Activated naive CD8-positive, alpha-beta T cell treated with anti-CD3 and anti-CD28 coated beads for 36 hours (primary cell): ENCODE measurements at regions not wholly inside any gene's neighbourhood (a gene's known extent, or its start where the extent isn't known, plus 50 kb on each side); places are given as distances from the start of the nearest gene placed in this dataset.

Source experiments
- DNase-seq: peaks from one replicate; pipeline ENCODE4 v3.0.0; 2021
- H3K27ac Mint-ChIP-seq: one replicate; pipeline ENCODE4 v1.8.0; 2022; ENCODE audit warnings: mild to moderate bottlenecking, moderate library complexity, mixed read lengths
- H3K27me3 Mint-ChIP-seq: one replicate; pipeline ENCODE4 v1.8.0; 2022; ENCODE audit warnings: mild to moderate bottlenecking, mixed read lengths
- H3K36me3 Mint-ChIP-seq: one replicate; pipeline ENCODE4 v1.8.0; 2021; ENCODE audit warnings: mild to moderate bottlenecking, mixed read lengths
- H3K4me1 Mint-ChIP-seq: one replicate; pipeline ENCODE4 v1.8.0; 2021; ENCODE audit warnings: mixed read lengths
- H3K4me3 Mint-ChIP-seq: one replicate; pipeline ENCODE4 v1.8.0; 2022; ENCODE audit warnings: mild to moderate bottlenecking, moderate library complexity, mixed read lengths
- H3K9me3 Mint-ChIP-seq: one replicate; pipeline ENCODE4 v1.8.0; 2022; ENCODE audit warnings: mixed read lengths

GRCh38 chr16:82329504-82330192 lies 159.6 kb upstream of the MPHOSPH6 start:
- H3K27me3 Mint-ChIP-seq: peaks cover 3% of the 10 kb centered on the region
- peaks cover 3% of the 10 kb centered on the region for H3K36me3 Mint-ChIP-seq
- no peaks in the 10 kb centered on the region for H3K4me1 Mint-ChIP-seq
- H3K9me3 Mint-ChIP-seq: no peaks in the 10 kb centered on the region
- no peak overlapping the region for H3K4me3 Mint-ChIP-seq
- DNase-seq: no peak
- H3K27ac Mint-ChIP-seq: no peak overlapping the region

DNA sequence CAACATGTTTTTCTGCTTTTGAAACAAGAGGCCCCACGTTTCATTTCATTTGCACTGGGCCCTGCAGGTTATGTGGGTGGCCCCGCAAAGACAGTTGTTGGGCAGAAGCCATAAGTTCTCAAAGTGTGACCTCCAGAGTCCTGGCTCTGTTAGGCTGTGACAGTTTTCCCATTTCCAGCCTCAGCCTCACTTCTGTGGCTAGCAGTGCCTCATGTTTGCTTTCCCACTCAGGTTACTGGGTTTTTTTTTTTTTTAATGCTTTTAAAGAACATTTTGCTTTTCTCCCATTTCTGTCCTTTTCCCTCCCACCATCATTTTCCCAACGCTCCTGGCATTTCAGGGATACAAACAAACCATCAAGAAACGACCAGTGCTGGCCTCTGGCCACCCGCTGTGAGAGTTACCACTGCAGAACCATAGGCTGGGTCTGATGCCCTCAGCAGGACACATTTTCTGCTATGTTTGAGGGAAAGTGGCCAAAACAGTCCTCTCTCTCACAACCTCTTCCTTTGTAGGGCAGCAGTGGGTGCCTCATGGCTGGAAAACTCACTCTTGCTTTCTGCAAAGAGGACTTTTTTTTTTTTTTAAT lies 159.0 kb upstream of the MPHOSPH6 start:
- no peak overlapping the region for H3K27ac Mint-ChIP-seq
- H3K27me3 Mint-ChIP-seq: peaks cover 3% of the 10 kb centered on the region
- H3K4me1 Mint-ChIP-seq: no peaks in the 10 kb centered on the region
- peaks cover 6% of the 10 kb centered on the region for H3K9me3 Mint-ChIP-seq
- DNase-seq: no peak
- no peak overlapping the region for H3K4me3 Mint-ChIP-seq
- H3K36me3 Mint-ChIP-seq: peaks cover 3% of the 10 kb centered on the region

GRCh38 chr16:82323171-82323570 lies 153.1 kb upstream of the MPHOSPH6 start:
- no peak for DNase-seq
- H3K36me3 Mint-ChIP-seq: peaks cover 3% of the 10 kb centered on the region

DNA sequence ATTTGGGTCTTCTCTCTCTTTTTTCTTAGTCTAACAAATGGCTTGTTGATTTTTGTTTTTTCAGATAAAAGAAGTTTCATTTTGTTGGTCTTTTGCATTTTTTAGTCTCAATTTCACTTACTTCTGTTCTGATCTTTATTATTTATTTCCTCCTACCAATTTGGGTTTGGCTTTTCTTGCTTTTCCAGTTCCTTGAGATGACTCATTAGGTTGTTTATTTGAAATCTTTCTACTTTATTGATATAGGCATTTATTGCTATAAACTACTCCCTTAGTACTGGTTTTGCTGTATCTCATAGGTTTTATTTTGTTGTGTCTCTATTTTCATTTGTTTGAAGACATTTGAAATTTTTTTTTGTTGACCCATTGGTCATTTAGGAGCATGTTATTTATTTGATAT lies 152.2 kb upstream of the MPHOSPH6 start:
- Mint-ChIP-seq H3K27me3 (peaks cover 3% of the 10 kb centered on the region), H3K36me3 (peaks cover 3% of the 10 kb centered on the region), H3K27ac (no peak overlapping the region), H3K4me3 (no peak overlapping the region), H3K4me1 (no peaks in the 10 kb centered on the region), H3K9me3 (peaks cover 9% of the 10 kb centered on the region)
- DNase-seq: no peak

More at GRCh38 chr16:82323171-82323570, 153.1 kb upstream of the MPHOSPH6 start:
- Mint-ChIP-seq H3K9me3 (peaks cover 9% of the 10 kb centered on the region), H3K27ac (no peak overlapping the region), H3K27me3 (peaks cover 3% of the 10 kb centered on the region), H3K4me1 (no peaks in the 10 kb centered on the region), H3K4me3 (no peak overlapping the region)

DNA sequence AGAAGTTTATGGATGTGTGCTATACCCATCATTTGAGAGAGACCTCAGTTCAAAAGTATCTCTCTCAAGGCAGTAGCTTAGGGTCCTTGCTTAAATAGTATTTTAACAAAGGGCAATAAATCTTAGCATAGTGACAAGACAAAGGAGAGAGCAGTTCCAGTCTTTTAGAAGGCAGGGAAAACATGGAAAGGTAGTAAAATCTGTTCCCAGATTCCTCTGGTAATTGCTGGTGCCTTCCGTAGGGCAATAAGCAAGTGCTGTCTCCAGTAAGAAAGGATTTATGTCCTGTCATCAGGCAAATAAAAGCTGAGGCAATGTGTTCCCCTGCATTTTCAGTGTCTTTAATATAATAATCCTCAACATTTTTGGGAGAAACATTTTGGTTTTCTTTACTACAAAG lies 149.0 kb upstream of the MPHOSPH6 start:
- no peak overlapping the region for H3K27ac Mint-ChIP-seq
- H3K4me1 Mint-ChIP-seq: no peaks in the 10 kb centered on the region
- H3K4me3 Mint-ChIP-seq: no peak overlapping the region
- H3K36me3 Mint-ChIP-seq: no peaks in the 10 kb centered on the region
- DNase-seq: no peak
- H3K9me3 Mint-ChIP-seq: peaks cover 4% of the 10 kb centered on the region
- H3K27me3 Mint-ChIP-seq: no peaks in the 10 kb centered on the region

DNA sequence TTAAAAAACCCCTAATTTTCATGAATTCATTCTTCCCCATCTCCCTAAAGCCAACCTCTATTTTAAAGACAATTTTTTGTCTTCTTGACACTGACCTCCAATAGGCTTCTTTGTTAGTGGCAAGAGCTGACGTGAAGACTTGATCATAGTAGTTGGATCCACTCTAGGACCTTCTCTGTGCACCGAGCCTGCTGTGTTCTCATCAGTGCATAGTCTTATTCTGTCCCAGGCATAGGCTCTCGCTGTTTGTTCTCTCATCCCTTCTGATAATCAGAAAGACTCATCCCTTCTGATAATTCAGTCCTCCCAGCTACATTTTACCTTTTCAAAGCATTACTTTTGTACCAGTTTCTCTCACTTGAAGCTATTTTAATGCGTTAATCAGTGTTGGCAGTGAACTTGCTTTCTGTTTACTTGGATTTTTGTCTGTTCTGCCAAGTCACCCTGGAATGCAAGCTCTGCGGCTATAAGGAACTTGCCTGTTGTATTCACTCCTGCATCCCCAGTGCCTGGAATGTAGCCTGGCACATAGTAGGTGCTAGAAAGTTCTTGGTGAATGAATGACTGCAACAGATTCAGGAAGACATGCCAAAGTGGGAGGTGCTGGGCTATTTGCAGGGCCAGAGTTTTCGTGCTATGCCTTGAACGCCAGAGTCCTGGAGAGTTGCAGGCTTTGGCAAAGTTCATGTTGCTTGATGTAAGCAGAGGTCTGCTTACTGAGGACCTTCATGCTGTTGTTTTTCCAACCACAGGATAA lies 147.6 kb upstream of the MPHOSPH6 start:
- H3K9me3 Mint-ChIP-seq: no peaks in the 10 kb centered on the region
- H3K27me3 Mint-ChIP-seq: peaks cover 3% of the 10 kb centered on the region
- H3K4me1 Mint-ChIP-seq: no peaks in the 10 kb centered on the region
- H3K4me3 Mint-ChIP-seq: no peak overlapping the region
- H3K36me3 Mint-ChIP-seq: no peaks in the 10 kb centered on the region
- no peak for DNase-seq
- H3K27ac Mint-ChIP-seq: no peak overlapping the region

- H3K9me3 Mint-ChIP-seq: no peaks in the 10 kb centered on the region
- no peaks in the 10 kb centered on the region for H3K36me3 Mint-ChIP-seq
- no peak for DNase-seq
- H3K27me3 Mint-ChIP-seq: peaks cover 3% of the 10 kb centered on the region
- no peaks in the 10 kb centered on the region for H3K4me1 Mint-ChIP-seq
- no peak overlapping the region for H3K4me3 Mint-ChIP-seq
- no peak overlapping the region for H3K27ac Mint-ChIP-seq
These were observed 143.7 kb upstream of the MPHOSPH6 start for GRCh38 chr16:82313754-82314153.

GRCh38 chr16:82311528-82311927 lies 141.5 kb upstream of the MPHOSPH6 start:
- Mint-ChIP-seq H3K4me3 (no peak overlapping the region), H3K9me3 (no peaks in the 10 kb centered on the region), H3K27me3 (peaks cover 3% of the 10 kb centered on the region), H3K27ac (no peak overlapping the region), H3K4me1 (no peaks in the 10 kb centered on the region), H3K36me3 (no peaks in the 10 kb centered on the region)
- DNase-seq: no peak

DNA sequence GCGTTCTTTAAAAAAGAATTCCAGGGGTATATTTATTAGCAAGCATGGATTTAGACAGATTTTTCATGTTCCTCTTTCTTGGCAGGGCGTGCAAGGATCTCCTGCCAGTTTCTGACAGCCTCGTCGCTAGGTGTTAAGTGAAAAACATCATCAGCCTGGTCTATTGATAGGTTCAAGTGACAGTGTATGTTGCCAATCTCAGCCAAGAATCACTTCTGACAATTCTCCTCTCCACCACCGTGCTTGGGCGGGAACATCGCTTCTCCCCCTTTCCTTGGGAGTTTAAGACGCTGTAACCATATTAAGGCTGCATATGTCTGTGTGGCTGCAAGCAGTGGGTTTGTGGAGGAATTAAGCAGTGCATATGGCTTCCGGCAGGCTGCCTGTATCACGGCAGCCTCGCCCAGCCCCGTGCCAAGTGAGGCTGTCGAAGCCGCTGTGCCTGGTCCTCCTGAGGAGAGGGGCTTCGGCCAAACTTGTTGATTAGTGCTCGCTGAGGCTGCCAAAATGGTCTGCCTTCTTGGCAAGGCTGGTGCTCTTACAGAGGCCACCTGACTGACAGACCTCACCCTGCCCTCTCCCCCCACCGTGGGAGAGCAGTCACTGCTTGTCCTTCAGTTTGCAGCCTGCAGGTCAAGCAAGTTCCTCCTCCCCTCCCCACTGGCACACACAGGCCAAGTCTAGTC lies 132.2 kb upstream of the MPHOSPH6 start:
- H3K27ac Mint-ChIP-seq: no peak overlapping the region
- no peak overlapping the region for H3K4me3 Mint-ChIP-seq
- no peaks in the 10 kb centered on the region for H3K9me3 Mint-ChIP-seq
- no peaks in the 10 kb centered on the region for H3K36me3 Mint-ChIP-seq
- H3K27me3 Mint-ChIP-seq: peaks cover 3% of the 10 kb centered on the region
- DNase-seq: no peak
- no peaks in the 10 kb centered on the region for H3K4me1 Mint-ChIP-seq

DNA sequence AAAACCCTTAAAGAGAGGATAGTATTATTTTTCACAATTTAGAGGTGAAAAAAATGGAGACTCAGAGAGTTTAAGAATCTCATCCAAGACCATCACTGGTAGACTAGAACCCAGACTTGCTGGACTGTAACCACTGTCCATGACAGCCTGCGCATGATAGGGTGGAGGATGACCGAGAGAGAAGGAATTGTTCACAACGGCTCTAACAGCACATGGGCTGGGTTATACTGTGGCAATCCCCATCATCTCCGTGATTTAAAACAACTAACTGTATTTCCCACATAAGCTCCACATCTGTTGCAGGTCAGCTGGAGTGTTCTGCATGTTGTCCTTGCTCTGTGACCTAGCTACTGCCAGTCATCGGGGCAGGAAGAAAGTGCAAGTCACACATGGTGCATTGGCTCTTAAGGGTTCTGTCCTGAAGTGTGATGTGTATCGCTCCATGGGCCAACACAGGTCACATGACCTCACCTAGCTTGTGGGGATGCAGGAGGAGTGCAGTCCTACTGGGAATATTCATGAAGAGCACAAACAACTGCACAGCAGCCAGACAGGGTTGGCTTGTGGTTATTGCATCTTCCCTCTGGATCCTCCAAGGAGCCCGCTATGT lies 131.2 kb upstream of the MPHOSPH6 start:
- Mint-ChIP-seq H3K9me3 (no peaks in the 10 kb centered on the region), H3K4me1 (no peaks in the 10 kb centered on the region), H3K36me3 (no peaks in the 10 kb centered on the region), H3K27ac (no peak overlapping the region), H3K27me3 (peaks cover 3% of the 10 kb centered on the region), H3K4me3 (no peak overlapping the region)
- DNase-seq: no peak

DNA sequence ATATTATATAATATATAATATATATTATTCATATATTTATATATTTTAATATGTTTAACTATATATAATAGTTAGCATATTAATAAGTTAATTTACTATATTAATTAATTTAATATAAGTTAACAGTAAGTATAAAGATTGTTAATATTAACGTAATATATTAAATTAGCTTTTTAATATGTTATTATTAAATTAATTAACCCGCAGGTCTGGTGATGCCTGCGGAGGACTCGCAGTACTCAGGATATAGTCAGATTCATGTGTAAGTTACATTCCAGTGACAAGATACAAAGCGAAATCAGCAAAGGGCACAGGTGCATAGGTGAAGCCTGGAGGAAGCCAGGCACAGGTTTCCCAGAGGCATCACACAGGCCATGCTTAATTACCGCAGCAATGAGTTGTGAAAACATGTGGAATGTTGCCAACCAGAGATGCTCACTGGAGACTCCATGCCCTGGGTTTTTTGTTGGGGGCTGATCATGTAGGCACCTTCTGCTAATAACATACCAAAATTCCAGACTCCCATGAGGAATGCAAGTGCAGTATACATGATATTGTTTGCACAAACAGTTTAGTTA lies 130.4 kb upstream of the MPHOSPH6 start:
- H3K36me3 Mint-ChIP-seq: no peaks in the 10 kb centered on the region
- no peaks in the 10 kb centered on the region for H3K4me1 Mint-ChIP-seq
- H3K27ac Mint-ChIP-seq: no peak overlapping the region
- no peak for DNase-seq
- peaks cover 3% of the 10 kb centered on the region for H3K27me3 Mint-ChIP-seq
- no peak overlapping the region for H3K4me3 Mint-ChIP-seq
- H3K9me3 Mint-ChIP-seq: no peaks in the 10 kb centered on the region

DNA sequence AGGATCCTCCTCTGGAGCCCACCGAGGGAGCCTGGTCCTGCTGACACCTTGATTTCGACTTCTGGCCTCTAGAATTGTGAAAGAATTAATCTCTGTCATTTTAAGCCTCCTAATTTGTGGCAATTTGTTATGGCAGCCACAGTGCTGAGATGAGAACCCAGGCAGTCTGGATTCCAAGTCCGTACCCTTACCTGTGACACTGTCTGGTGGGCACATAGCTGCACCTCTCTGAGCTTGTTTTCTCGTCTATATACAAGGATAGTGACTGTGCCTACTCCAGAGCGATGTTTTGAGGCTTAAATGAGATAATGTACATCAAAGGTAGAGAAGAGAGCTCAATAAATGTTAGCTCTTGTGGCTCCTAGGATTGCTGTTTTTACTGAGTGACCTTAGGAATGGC lies 128.4 kb upstream of the MPHOSPH6 start:
- Mint-ChIP-seq H3K27ac (no peak overlapping the region), H3K9me3 (no peaks in the 10 kb centered on the region), H3K4me3 (no peak overlapping the region), H3K36me3 (no peaks in the 10 kb centered on the region), H3K4me1 (no peaks in the 10 kb centered on the region), H3K27me3 (peaks cover 9% of the 10 kb centered on the region)
- no peak for DNase-seq

DNA sequence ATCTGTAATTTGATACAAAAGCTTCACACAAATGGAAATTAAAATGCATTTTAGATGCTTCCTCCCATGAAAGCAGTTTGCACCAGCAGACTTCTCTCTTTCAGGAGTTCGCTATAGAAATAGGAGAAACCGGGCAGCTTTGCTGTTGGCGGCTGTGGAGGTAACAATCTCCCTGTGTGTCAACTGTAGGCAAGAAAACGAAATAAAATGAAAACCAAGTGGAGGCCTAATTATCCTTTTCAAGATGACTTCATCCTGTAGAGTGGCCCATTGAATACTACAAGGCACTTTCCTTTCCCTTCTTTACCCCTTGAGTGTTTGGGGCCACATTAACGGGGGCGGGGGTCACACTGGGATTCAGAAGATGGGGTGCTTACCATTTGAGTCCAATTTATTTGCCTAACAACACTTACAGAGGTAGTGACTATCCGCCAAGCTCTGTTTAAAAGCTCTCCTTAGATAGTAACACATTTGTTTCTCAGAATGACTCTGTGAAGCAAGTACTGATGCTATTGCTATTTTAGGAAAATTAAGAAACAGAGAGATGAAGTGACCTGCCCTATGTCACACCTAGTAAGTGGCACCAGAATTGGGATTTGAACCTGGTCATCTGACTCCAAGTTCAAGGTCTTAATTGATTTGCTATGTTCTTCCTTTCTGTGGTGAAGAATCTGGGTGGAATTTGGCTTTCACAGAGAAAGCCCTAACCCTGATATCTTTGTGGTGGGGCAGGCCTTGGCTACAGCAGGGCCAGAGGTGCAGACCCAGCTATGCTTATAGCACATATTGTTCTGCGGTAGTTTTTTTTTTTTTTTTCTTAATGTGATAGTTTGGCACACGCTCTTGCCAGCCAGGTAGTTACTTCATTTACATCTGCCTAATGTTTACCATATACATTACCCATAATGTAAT lies 125.5 kb upstream of the MPHOSPH6 start:
- Mint-ChIP-seq H3K4me3 (no peak overlapping the region), H3K27me3 (peaks cover 9% of the 10 kb centered on the region), H3K4me1 (no peaks in the 10 kb centered on the region), H3K36me3 (no peaks in the 10 kb centered on the region), H3K27ac (no peak overlapping the region), H3K9me3 (no peaks in the 10 kb centered on the region)
- no peak for DNase-seq

- Mint-ChIP-seq H3K27ac (no peak overlapping the region), H3K36me3 (no peaks in the 10 kb centered on the region), H3K27me3 (peaks cover 9% of the 10 kb centered on the region), H3K9me3 (no peaks in the 10 kb centered on the region), H3K4me1 (no peaks in the 10 kb centered on the region), H3K4me3 (no peak overlapping the region)
- DNase-seq: no peak
These were observed 123.6 kb upstream of the MPHOSPH6 start for GRCh38 chr16:82293671-82294070.
